Fibroblast of pulmonary artery (primary cell): ENCODE measurements at regions not wholly inside any gene's neighbourhood (a gene's known extent, or its start where the extent isn't known, plus 50 kb on each side); places are given as distances from the start of the nearest gene placed in this dataset.

ENCODE experiments used
- DNase-seq: peaks from one replicate; pipeline ENCODE4 v3.0.0-alpha.2; 2010; ENCODE audit warnings: low read depth
- H3K4me3 ChIP-seq: replicated peaks from 2 replicates; pipeline ENCODE4 v1.5.1; 2011; ENCODE audit warnings: low read depth, mild to moderate bottlenecking, control low read depth, low read length, moderate library complexity
- CTCF ChIP-seq: IDR thresholded peaks from 2 replicates; pipeline ENCODE4 v1.5.1; 2011; ENCODE audit warnings: mild to moderate bottlenecking, control low read depth, low read length, inconsistent platforms; ENCODE audit errors: missing control alignments

- no peak for DNase-seq
- TF ChIP-seq CTCF, result no peak
These were observed 325.7 kb downstream of the SHANK2 start for GRCh38 chr11:70926543-70927201.

GRCh38 chr11:70928854-70929598 lies 323.4 kb downstream of the SHANK2 start:
- DNase-seq, result no peak
- H3K4me3 ChIP-seq, result no peak overlapping the region
- TF ChIP-seq CTCF, result no peak

More at GRCh38 chr11:70926543-70927201, 325.7 kb downstream of the SHANK2 start:
- no peak overlapping the region for H3K4me3 ChIP-seq

GRCh38 chr11:70930215-70930614 lies 322.2 kb downstream of the SHANK2 start:
- no peak overlapping the region for H3K4me3 ChIP-seq
- no peak for DNase-seq
- TF ChIP-seq CTCF, result no peak

GRCh38 chr11:70931430-70931829 lies 320.9 kb downstream of the SHANK2 start:
- no peak overlapping the region for H3K4me3 ChIP-seq
- no peak for TF ChIP-seq CTCF
- DNase-seq, result no peak

- H3K4me3 ChIP-seq, result no peak overlapping the region
- no peak for TF ChIP-seq CTCF
- DNase-seq, result no peak
These were observed 318.3 kb downstream of the SHANK2 start for GRCh38 chr11:70933981-70934583.

- DNase-seq, result no peak
- H3K4me3 ChIP-seq, result no peak overlapping the region
- TF ChIP-seq CTCF, result no peak
These were observed 317.2 kb downstream of the SHANK2 start for GRCh38 chr11:70935006-70935768.
